A673 (cell line): ENCODE measurements at regions not wholly inside any gene's neighbourhood (a gene's known extent, or its start where the extent isn't known, plus 50 kb on each side); places are given as distances from the start of the nearest gene placed in this dataset.

ENCODE experiments used
- BruUV-seq: library from RNA; stranded (reverse); fragments of 400-500 nt; replicated peaks from 2 replicates; lab custom pipeline; 2021; lab: Mats Ljungman, UMichigan
- CTCF ChIA-PET: fragments of 300-600 bp; sonication (Branson Sonifier 250); formaldehyde crosslinking; loops from one replicate; lab custom pipeline; 2022; ENCODE audit warnings: antibody characterized with exemption; lab: Charles Lee
- POLR2A ChIA-PET: fragments of 300-600 bp; sonication (Branson Sonifier 250); formaldehyde crosslinking; loops from one replicate; lab custom pipeline; 2022; ENCODE audit warnings: antibody characterized with exemption; ENCODE audit not compliant: low non-redundant PET; lab: Charles Lee
- DNase-seq: peaks from one replicate; pipeline ENCODE4 v3.0.0-alpha.2; 2015; ENCODE audit warnings: low spot score
- H3K27ac ChIP-seq: fragments of 200-600 bp; sonication (generic); 2 replicates; pipeline ENCODE4 v1.5.1; 2016; ENCODE audit warnings: mixed run types, low read depth, mild to moderate bottlenecking, mixed read lengths, antibody characterized with exemption, low read length; ENCODE audit not compliant: poor library complexity, severe bottlenecking
- H3K27me3 ChIP-seq: fragments of 200-600 bp; sonication (generic); replicated peaks from 2 replicates; pipeline ENCODE4 v1.6.1; 2017; ENCODE audit warnings: mixed run types, low read depth, mild to moderate bottlenecking, mixed read lengths, antibody characterized with exemption, low read length; ENCODE audit not compliant: insufficient read depth, poor library complexity
- H3K36me3 ChIP-seq: fragments of 200-600 bp; sonication (generic); 2 replicates; pipeline ENCODE4 v1.6.1; 2016; ENCODE audit warnings: mixed run types, mild to moderate bottlenecking, mixed read lengths, antibody characterized with exemption, low read length; ENCODE audit not compliant: insufficient read depth, poor library complexity, severe bottlenecking
- H3K4me1 ChIP-seq: fragments of 200-600 bp; sonication (generic); 2 replicates; pipeline ENCODE4 v1.6.1; 2017; ENCODE audit warnings: mixed run types, mild to moderate bottlenecking, mixed read lengths, antibody characterized with exemption, low read length; ENCODE audit not compliant: insufficient read depth, poor library complexity, severe bottlenecking
- H3K4me3 ChIP-seq: fragments of 200-600 bp; sonication (generic); 2 replicates; pipeline ENCODE4 v1.5.1; 2016; ENCODE audit warnings: low read depth, mixed run types, mild to moderate bottlenecking, mixed read lengths, low read length; ENCODE audit not compliant: poor library complexity, severe bottlenecking
- H3K9me3 ChIP-seq: fragments of 200-600 bp; sonication (generic); 2 replicates; pipeline ENCODE4 v1.6.1; 2016; ENCODE audit warnings: mixed run types, low read depth, mild to moderate bottlenecking, mixed read lengths, antibody characterized with exemption, low read length; ENCODE audit not compliant: poor library complexity, severe bottlenecking
- EZH2 ChIP-seq: fragments of 200-600 bp; sonication (generic); IDR thresholded peaks from 2 replicates; pipeline ENCODE4 v1.6.1; 2017; ENCODE audit warnings: borderline replicate concordance, low read depth, mild to moderate bottlenecking, mixed read lengths, antibody characterized with exemption, low read length; ENCODE audit not compliant: poor library complexity, severe bottlenecking
- intact Hi-C: fragments of 100-400 bp; cut with micrococcal nuclease; formaldehyde crosslinking; loops from one replicate; pipeline ENCODE4 v1.10.0; 2022; ENCODE audit not compliant: unreplicated experiment
- TF ChIP-seq, protein P1 (sequence below): fragments of 300-800, 200-600 bp; sonication (generic); conservative IDR thresholded peaks from 2 replicates; pipeline ENCODE4 v1.5.1; 2017; ENCODE audit warnings: low read depth, mild to moderate bottlenecking, antibody characterized with exemption, low read length, moderate library complexity, mixed read lengths

DNA sequence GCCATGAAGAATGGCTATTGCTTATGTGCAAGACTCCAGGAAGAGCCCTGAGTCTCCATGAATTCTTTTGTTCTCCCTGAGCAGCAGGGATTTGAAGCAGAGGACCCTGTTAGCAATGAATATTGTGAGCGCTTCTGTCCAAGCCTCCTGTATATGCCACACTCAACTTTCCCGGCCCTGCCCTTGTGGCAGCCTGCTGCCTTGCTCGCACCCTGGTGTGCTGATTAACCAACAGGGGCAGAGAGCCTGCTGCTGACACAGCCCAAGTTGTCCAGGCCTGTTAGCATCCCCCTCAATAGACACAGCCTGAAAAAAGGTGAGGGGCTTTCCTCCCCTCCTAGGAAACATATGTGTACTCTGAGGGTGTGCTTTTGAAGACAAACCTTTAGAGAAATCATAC lies 131.4 kb downstream of the BMP2 start:
- no peaks in the 10 kb centered on the region for H3K4me1 ChIP-seq
- H3K9me3 ChIP-seq = no peaks in the 10 kb centered on the region
- POLR2A ChIA-PET = no interaction called here
- TF ChIP-seq, protein P1, sequence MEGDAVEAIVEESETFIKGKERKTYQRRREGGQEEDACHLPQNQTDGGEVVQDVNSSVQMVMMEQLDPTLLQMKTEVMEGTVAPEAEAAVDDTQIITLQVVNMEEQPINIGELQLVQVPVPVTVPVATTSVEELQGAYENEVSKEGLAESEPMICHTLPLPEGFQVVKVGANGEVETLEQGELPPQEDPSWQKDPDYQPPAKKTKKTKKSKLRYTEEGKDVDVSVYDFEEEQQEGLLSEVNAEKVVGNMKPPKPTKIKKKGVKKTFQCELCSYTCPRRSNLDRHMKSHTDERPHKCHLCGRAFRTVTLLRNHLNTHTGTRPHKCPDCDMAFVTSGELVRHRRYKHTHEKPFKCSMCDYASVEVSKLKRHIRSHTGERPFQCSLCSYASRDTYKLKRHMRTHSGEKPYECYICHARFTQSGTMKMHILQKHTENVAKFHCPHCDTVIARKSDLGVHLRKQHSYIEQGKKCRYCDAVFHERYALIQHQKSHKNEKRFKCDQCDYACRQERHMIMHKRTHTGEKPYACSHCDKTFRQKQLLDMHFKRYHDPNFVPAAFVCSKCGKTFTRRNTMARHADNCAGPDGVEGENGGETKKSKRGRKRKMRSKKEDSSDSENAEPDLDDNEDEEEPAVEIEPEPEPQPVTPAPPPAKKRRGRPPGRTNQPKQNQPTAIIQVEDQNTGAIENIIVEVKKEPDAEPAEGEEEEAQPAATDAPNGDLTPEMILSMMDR = no peak
- TF ChIP-seq EZH2 = no peak
- BruUV-seq = no TSS peak
- H3K27me3 ChIP-seq = peaks cover 3% of the 10 kb centered on the region
- no peak for DNase-seq
- H3K4me3 ChIP-seq = no peak overlapping the region
- no peaks in the 10 kb centered on the region for H3K36me3 ChIP-seq
- no peak overlapping the region for H3K27ac ChIP-seq
- intact Hi-C loops = loop anchor here (10.0 kb wide), 1 partner anchor 156 kb away; no protein-coding TSS in a partner anchor
- CTCF ChIA-PET = no interaction called here

DNA sequence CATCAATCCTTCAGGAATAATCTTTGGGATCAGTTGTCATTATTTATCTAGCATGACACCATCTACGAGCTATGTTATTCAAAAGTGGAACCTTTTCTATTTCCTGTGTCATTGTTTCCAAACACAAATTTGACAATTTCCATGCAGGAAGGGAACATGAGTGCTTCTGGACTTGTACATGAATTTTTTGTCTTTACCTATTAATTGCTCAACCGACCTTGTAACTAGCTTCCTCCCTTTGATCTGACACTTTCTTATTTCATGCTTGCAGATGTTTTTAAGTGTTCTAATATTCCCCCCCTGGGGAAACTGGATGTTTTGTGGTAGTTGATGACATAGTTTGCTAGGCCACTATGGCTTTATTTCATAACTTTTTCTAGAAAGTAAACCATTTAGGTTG lies 139.4 kb downstream of the BMP2 start:
- intact Hi-C loops = no loop called here
- POLR2A ChIA-PET = no interaction called here
- BruUV-seq = no TSS peak
- Histone ChIP-seq H3K36me3 (no peaks in the 10 kb centered on the region), H3K9me3 (no peaks in the 10 kb centered on the region), H3K27ac (no peak overlapping the region), H3K27me3 (no peaks in the 10 kb centered on the region), H3K4me1 (no peaks in the 10 kb centered on the region), H3K4me3 (no peak overlapping the region)
- no peak for TF ChIP-seq EZH2
- TF ChIP-seq, protein P1 = no peak
- CTCF ChIA-PET = no interaction called here
- DNase-seq = no peak

DNA sequence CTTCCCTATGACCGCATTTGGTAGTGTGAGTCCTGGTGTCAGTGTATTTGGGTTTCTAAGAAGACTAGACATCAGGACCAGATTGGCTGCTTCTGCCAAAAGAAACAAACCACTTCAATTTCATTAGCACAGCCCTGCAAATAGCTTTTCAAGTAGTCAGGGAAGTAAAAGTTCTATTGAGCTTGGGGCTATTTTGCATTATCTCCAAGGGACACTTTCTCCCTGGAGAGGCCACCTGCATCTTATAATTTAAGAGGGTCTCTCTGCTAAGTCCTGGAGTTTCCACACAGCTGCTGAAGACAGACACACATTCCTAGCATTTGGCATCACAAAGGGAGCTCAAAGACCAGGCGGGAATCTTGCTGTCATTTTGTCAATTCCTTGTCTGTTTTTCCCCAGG lies 141.2 kb downstream of the BMP2 start:
- POLR2A ChIA-PET = no interaction called here
- DNase-seq = no peak

More for the DNA sequence above, 141.2 kb downstream of the BMP2 start:
- TF ChIP-seq EZH2 = no peak
- TF ChIP-seq, protein P1 = no peak
- Histone ChIP-seq H3K36me3 (no peaks in the 10 kb centered on the region), H3K27ac (no peak overlapping the region), H3K9me3 (no peaks in the 10 kb centered on the region), H3K4me3 (no peak overlapping the region), H3K4me1 (no peaks in the 10 kb centered on the region), H3K27me3 (no peaks in the 10 kb centered on the region)
- intact Hi-C loops = no loop called here
- BruUV-seq = no TSS peak
- CTCF ChIA-PET = no interaction called here
